HCT116 (cell line): ENCODE measurements at regions not wholly inside any gene's neighbourhood (a gene's known extent, or its start where the extent isn't known, plus 50 kb on each side); places are given as distances from the start of the nearest gene placed in this dataset.

ENCODE experiments used
- ATAC-seq: fragments of 200-7000 bp; cut with Tn5 transposase; 2 replicates; pipeline ENCODE4 v1.9.1; 2020; ENCODE audit warnings: mild to moderate bottlenecking, moderate library complexity
- BruUV-seq: library from RNA; stranded (reverse); fragments of 400-500 nt; replicated peaks from 2 replicates; lab custom pipeline; 2021; lab: Mats Ljungman, UMichigan
- CTCF ChIA-PET: fragments of 300-600 bp; sonication (Branson Sonifier 250); formaldehyde crosslinking; loops from one replicate; lab custom pipeline; 2021; ENCODE audit warnings: antibody characterized with exemption; lab: Charles Lee
- POLR2A ChIA-PET: fragments of 300-600, 350-600 bp; sonication (Branson Sonifier 250); formaldehyde crosslinking; loops from one replicate; lab custom pipeline; 2021; ENCODE audit warnings: antibody characterized with exemption; lab: Charles Lee
- RAD21 ChIA-PET, 2 experiments: fragments of 300-600 bp; sonication (Branson Sonifier 250); formaldehyde crosslinking; loops; one replicate each; lab custom pipeline; 2023; ENCODE audit warnings: low total read pairs in 2 of 2; ENCODE audit not compliant: uncharacterized antibody in 2 of 2, unreplicated experiment in 2 of 2, low non-redundant PET in 1 of 2; lab: Charles Lee
- DNase-seq: peaks from one replicate; pipeline ENCODE4 v3.0.0-alpha.2; 2010; ENCODE audit warnings: low read depth, low spot score
- H2AFZ ChIP-seq: fragments of 200-600 bp; shearing (Covaris generic), sonication (generic); 2 replicates; pipeline ENCODE4 v1.6.1; 2017; ENCODE audit warnings: low read depth, mixed run types, mixed read lengths, antibody characterized with exemption, low read length; ENCODE audit not compliant: poor library complexity, severe bottlenecking
- H3K27ac ChIP-seq: 2 replicates; pipeline ENCODE4 v1.5.1; 2012; ENCODE audit warnings: low read depth, low read length
- H3K27me3 ChIP-seq: fragments of 200-600 bp; sonication (generic); 2 replicates; pipeline ENCODE4 v1.6.1; 2016; ENCODE audit warnings: mixed run types, low read length, mixed read lengths; ENCODE audit not compliant: insufficient read depth
- H3K36me3 ChIP-seq, 2 experiments: fragments of 200-500 bp in 1 of 2; fragments of 200-600 bp in 1 of 2; sonication (Bioruptor generic) in 1 of 2; sonication (generic) in 1 of 2; 2 replicates each; pipeline versions ENCODE4 v1.5.1 to v1.6.1; 2014 to 2016; ENCODE audit warnings: low read length in 2 of 2, inconsistent platforms in 1 of 2, mixed read lengths in 1 of 2, mixed run types in 1 of 2; ENCODE audit not compliant: insufficient read depth in 2 of 2, control insufficient read depth in 1 of 2
- H3K4me1 ChIP-seq, 2 experiments: fragments of 200-600 bp in 1 of 2; sonication (generic) in 1 of 2; 2 replicates each; pipeline versions ENCODE4 v1.5.1 to v1.6.1; 2012 to 2017; ENCODE audit warnings: low read length in 2 of 2, inconsistent platforms in 1 of 2, mild to moderate bottlenecking in 1 of 2, mixed read lengths in 1 of 2, mixed run types in 1 of 2, moderate library complexity in 1 of 2; ENCODE audit not compliant: insufficient read depth in 2 of 2, control insufficient read depth in 1 of 2
- H3K4me2 ChIP-seq: fragments of 200-600 bp; sonication (generic); 2 replicates; pipeline ENCODE4 v1.6.1; 2017; ENCODE audit warnings: mixed run types, low read length, mixed read lengths
- H3K4me3 ChIP-seq, 2 experiments: fragments of 200-600 bp in 1 of 2; sonication (generic) in 1 of 2; replicated peaks in 1 of 2; 2 replicates each; pipeline ENCODE4 v1.5.1; 2011 to 2016; ENCODE audit warnings: low read length in 2 of 2, control low read depth in 1 of 2, low read depth in 1 of 2, mild to moderate bottlenecking in 1 of 2, mixed read lengths in 1 of 2, mixed run types in 1 of 2
- H3K79me2 ChIP-seq: fragments of 200-600 bp; sonication (generic); 2 replicates; pipeline ENCODE4 v1.6.1; 2017; ENCODE audit warnings: mild to moderate bottlenecking, mixed run types, low read length, moderate library complexity, mixed read lengths; ENCODE audit not compliant: insufficient read depth
- H3K9ac ChIP-seq: fragments of 200-600 bp; sonication (generic); 2 replicates; pipeline ENCODE4 v1.6.1; 2016; ENCODE audit warnings: low read length, mixed read lengths
- H3K9me2 ChIP-seq: fragments of 200-600 bp; sonication (generic), shearing (Covaris generic); 2 replicates; pipeline ENCODE4 v1.6.1; 2017; ENCODE audit warnings: mixed run types, mild to moderate bottlenecking, moderate library complexity; ENCODE audit not compliant: insufficient read depth
- H3K9me3 ChIP-seq, 2 experiments: fragments of 200-500 bp in 1 of 2; fragments of 200-600 bp in 1 of 2; sonication (Bioruptor generic) in 1 of 2; sonication (generic) in 1 of 2; 2 replicates each; pipeline ENCODE4 v1.6.1; 2014 to 2017; ENCODE audit warnings: low read length in 2 of 2, mixed read lengths in 2 of 2, inconsistent platforms in 1 of 2, low read depth in 1 of 2, mild to moderate bottlenecking in 1 of 2, mixed run types in 1 of 2, moderate library complexity in 1 of 2; ENCODE audit not compliant: control insufficient read depth in 1 of 2, insufficient read depth in 1 of 2
- H4K20me1 ChIP-seq: fragments of 200-600 bp; sonication (generic), shearing (Covaris generic); 2 replicates; pipeline ENCODE4 v1.6.1; 2017; ENCODE audit warnings: mixed run types, mild to moderate bottlenecking, moderate library complexity; ENCODE audit not compliant: insufficient read depth
- ATF3 ChIP-seq: IDR thresholded peaks from 2 replicates; pipeline ENCODE4 v1.6.1; 2012
- CBX3 ChIP-seq: IDR thresholded peaks from 2 replicates; pipeline ENCODE4 v1.6.1; 2012; ENCODE audit warnings: low read depth
- CEBPB ChIP-seq: IDR thresholded peaks from 2 replicates; pipeline ENCODE4 v1.6.1; 2012; ENCODE audit warnings: low read depth
- EGR1 ChIP-seq: IDR thresholded peaks from 2 replicates; pipeline ENCODE4 v1.6.1; 2012; ENCODE audit warnings: low read depth
- ELF1 ChIP-seq: IDR thresholded peaks from 2 replicates; pipeline ENCODE4 v1.6.1; 2012; ENCODE audit warnings: low read depth, borderline replicate concordance
- FOSL1 ChIP-seq: IDR thresholded peaks from 2 replicates; pipeline ENCODE4 v1.6.1; 2012; ENCODE audit warnings: low read depth
- JUND ChIP-seq: IDR thresholded peaks from 2 replicates; pipeline ENCODE4 v1.6.1; 2012
- RAD21 ChIP-seq: IDR thresholded peaks from 2 replicates; pipeline ENCODE4 v1.6.1; 2012; ENCODE audit warnings: low read depth, mild to moderate bottlenecking
- SIN3A ChIP-seq: IDR thresholded peaks from 2 replicates; pipeline ENCODE4 v1.6.1; 2012; ENCODE audit warnings: low read depth
- SP1 ChIP-seq: IDR thresholded peaks from 2 replicates; pipeline ENCODE4 v1.6.1; 2012; ENCODE audit warnings: low read depth
- SRF ChIP-seq: IDR thresholded peaks from 2 replicates; pipeline ENCODE4 v1.6.1; 2012; ENCODE audit warnings: low read depth
- TCF7L2 ChIP-seq: IDR thresholded peaks from 2 replicates; pipeline ENCODE4 v1.7.0; 2011; ENCODE audit warnings: borderline replicate concordance, inconsistent platforms; ENCODE audit not compliant: insufficient read depth, insufficient read length; ENCODE audit errors: extremely low read depth
- ZBTB33 ChIP-seq: IDR thresholded peaks from 2 replicates; pipeline ENCODE4 v1.6.1; 2011; ENCODE audit warnings: mild to moderate bottlenecking, low read length, moderate library complexity; ENCODE audit not compliant: insufficient replicate concordance; ENCODE audit errors: extremely low read depth
- intact Hi-C: fragments of 100-400 bp; cut with micrococcal nuclease; formaldehyde crosslinking; loops from 2 replicates; pipeline ENCODE4 v1.10.0; 2022
- TF ChIP-seq, protein P1 (sequence below): IDR thresholded peaks from 2 replicates; pipeline ENCODE4 v1.6.1; 2012; ENCODE audit warnings: low read depth
- TF ChIP-seq, protein P2 (sequence below): IDR thresholded peaks from 2 replicates; pipeline ENCODE4 v1.6.1; 2012

GRCh38 chr1:81287411-81288080 lies 513.2 kb upstream of the ADGRL2 start (continued):
- TF ChIP-seq, protein P1, sequence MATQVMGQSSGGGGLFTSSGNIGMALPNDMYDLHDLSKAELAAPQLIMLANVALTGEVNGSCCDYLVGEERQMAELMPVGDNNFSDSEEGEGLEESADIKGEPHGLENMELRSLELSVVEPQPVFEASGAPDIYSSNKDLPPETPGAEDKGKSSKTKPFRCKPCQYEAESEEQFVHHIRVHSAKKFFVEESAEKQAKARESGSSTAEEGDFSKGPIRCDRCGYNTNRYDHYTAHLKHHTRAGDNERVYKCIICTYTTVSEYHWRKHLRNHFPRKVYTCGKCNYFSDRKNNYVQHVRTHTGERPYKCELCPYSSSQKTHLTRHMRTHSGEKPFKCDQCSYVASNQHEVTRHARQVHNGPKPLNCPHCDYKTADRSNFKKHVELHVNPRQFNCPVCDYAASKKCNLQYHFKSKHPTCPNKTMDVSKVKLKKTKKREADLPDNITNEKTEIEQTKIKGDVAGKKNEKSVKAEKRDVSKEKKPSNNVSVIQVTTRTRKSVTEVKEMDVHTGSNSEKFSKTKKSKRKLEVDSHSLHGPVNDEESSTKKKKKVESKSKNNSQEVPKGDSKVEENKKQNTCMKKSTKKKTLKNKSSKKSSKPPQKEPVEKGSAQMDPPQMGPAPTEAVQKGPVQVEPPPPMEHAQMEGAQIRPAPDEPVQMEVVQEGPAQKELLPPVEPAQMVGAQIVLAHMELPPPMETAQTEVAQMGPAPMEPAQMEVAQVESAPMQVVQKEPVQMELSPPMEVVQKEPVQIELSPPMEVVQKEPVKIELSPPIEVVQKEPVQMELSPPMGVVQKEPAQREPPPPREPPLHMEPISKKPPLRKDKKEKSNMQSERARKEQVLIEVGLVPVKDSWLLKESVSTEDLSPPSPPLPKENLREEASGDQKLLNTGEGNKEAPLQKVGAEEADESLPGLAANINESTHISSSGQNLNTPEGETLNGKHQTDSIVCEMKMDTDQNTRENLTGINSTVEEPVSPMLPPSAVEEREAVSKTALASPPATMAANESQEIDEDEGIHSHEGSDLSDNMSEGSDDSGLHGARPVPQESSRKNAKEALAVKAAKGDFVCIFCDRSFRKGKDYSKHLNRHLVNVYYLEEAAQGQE = no peak
- TF ChIP-seq CBX3 = no peak
- no peak for TF ChIP-seq ELF1
- no peak for TF ChIP-seq SP1

DNA sequence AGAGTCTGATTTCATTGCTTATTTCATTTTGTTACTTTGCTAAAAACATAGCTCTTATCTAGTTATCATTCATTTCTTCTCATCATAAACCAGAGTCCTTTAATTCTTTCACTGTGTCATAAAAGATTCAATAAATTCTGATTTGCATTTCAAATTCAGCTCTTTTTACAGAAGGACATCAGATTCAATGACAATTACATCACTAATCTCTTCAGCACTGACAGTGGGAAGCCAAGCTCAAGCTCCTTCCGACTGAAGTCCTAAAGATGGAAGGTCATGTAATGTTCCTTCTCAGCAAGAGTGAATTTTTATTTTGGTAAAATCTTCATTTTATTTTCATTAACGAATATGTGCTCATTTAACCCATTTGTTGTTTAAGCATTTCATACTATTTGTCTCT lies 530.7 kb upstream of the ADGRL2 start:
- Histone ChIP-seq H4K20me1 (no peaks in the 10 kb centered on the region), H3K4me3 (no peak overlapping the region), H3K36me3 (no peaks in the 10 kb centered on the region), H3K27ac (no peak overlapping the region), H3K27me3 (no peaks in the 10 kb centered on the region), H3K79me2 (no peaks in the 10 kb centered on the region), H3K9me3 (no peaks in the 10 kb centered on the region), H3K9ac (no peak overlapping the region), H3K9me2 (0 out of 2 replicates have a peak, but pooled peaks cover 2% of the 10 kb centered on the region), H3K4me2 (no peak overlapping the region), H2AFZ (no peak overlapping the region), H3K4me1 (no peaks in the 10 kb centered on the region)
- TF ChIP-seq ZBTB33 (no peak), CEBPB (no peak), RAD21 (no peak), SIN3A (no peak), TCF7L2 (no peak), JUND (no peak), FOSL1 (no peak), ATF3 (no peak), EGR1 (no peak), SRF (no peak)
- TF ChIP-seq, protein P2, sequence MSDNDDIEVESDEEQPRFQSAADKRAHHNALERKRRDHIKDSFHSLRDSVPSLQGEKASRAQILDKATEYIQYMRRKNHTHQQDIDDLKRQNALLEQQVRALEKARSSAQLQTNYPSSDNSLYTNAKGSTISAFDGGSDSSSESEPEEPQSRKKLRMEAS = no peak
- ChIA-PET POLR2A (no interaction called here), RAD21 (no interaction called here), CTCF (no interaction called here)
- no TSS peak for BruUV-seq
- DNase-seq (no peak), ATAC-seq (no peak)
- intact Hi-C loops = no loop called here
